ENCODE measurements at regions not wholly inside any gene's neighbourhood (a gene's known extent, or its start where the extent isn't known, plus 50 kb on each side); places are given as distances from the start of the nearest gene placed in this dataset.

DNA sequence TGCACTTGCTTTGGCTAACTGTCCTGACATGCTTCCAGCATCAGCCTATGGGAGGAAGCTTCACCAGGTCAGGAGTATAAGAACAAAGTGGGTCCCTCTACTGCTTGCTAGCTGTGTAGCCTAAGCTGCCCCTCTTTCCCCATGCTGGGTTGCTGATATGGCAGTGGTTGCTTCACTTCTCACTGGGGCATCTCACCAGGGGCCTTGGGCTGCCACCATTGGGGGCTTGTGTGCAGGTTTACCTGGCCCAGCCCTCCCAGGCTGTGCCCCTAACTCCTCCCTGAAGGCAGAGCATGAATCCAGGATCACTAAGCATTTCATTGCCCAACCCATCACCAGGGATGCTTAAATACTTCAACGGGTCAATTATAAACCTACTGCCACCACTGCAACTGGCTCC, 817.1 kb upstream of the TMEFF2 start:
- no TSS peak for BruUV-seq (replicated peaks)
- no peak for TF ChIP-seq CEBPB (IDR thresholded peaks at IDR 0.05; ENCODE audit: borderline replicate concordance in 1 of 2, low read depth in 2 of 2, low read length in 2 of 2)
- TF ChIP-seq ZNF274 (IDR thresholded peaks at IDR 0.05; ENCODE audit: insufficient read depth, insufficient read length), result no peak
- no peak for TF ChIP-seq CBX3 (IDR thresholded peaks at IDR 0.05; ENCODE audit: borderline replicate concordance, low read depth)
- no peak for TF ChIP-seq LARP7 (IDR thresholded peaks at IDR 0.05)
- TF ChIP-seq GABPA (IDR thresholded peaks at IDR 0.05; ENCODE audit: low read depth), result no peak
- TF ChIP-seq POU2F2 (IDR thresholded peaks at IDR 0.05; ENCODE audit: borderline replicate concordance, low read depth, low read length), result no peak
- TF ChIP-seq, protein P1, sequence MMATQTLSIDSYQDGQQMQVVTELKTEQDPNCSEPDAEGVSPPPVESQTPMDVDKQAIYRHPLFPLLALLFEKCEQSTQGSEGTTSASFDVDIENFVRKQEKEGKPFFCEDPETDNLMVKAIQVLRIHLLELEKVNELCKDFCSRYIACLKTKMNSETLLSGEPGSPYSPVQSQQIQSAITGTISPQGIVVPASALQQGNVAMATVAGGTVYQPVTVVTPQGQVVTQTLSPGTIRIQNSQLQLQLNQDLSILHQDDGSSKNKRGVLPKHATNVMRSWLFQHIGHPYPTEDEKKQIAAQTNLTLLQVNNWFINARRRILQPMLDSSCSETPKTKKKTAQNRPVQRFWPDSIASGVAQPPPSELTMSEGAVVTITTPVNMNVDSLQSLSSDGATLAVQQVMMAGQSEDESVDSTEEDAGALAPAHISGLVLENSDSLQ (IDR thresholded peaks at IDR 0.05), result no peak
- H3K9ac ChIP-seq (ENCODE audit: control insufficient read depth, insufficient read depth, low read length), result no peak overlapping the region
- no peak overlapping the region for H3K27ac ChIP-seq (ENCODE audit: control insufficient read depth, insufficient read depth)
- ChIA-PET SMC1A (ENCODE audit: uncharacterized antibody, unreplicated experiment) (interaction anchor here (0.6 kb wide), 1 partner anchor 849 kb away, joined by 3 read pairs; no protein-coding TSS in a partner anchor), RAD21 (ENCODE audit: unreplicated experiment) (no interaction called here), CTCF (no interaction called here), POLR2A (no interaction called here)
- in situ Hi-C loops (cut with MboI), result no loop called here
- 0% methylated on average over 1 of the region's 1 CpG for WGBS (ENCODE audit: insufficient coverage, insufficient replicate concordance, low lambda C conversion rate, missing lambda C conversion rate)
- H3K36me3 ChIP-seq (ENCODE audit: control insufficient read depth in 2 of 2, insufficient read depth in 2 of 2, low read length in 1 of 2), result no peaks in the 10 kb centered on the region
- H3K4me1 ChIP-seq (ENCODE audit: control insufficient read depth, insufficient read depth, low read length), result no peaks in the 10 kb centered on the region
- ATAC-seq (no peak), DNase-seq (ENCODE audit: low read depth, low spot score) (no peak), FAIRE-seq (no peak)
- H2AFZ ChIP-seq (ENCODE audit: control insufficient read depth, low read depth, low read length), result no peak overlapping the region
- no peaks in the 10 kb centered on the region for H3K79me2 ChIP-seq (ENCODE audit: control insufficient read depth, insufficient read depth, low read length)
- no peaks in the 10 kb centered on the region for H3K27me3 ChIP-seq (replicated peaks in 1 of 2; ENCODE audit: control insufficient read depth in 2 of 2, insufficient read depth in 2 of 2, low read length in 1 of 2)
- H3K4me2 ChIP-seq (ENCODE audit: control insufficient read depth, insufficient read depth), result no peak overlapping the region
- intact Hi-C loops (cut with micrococcal nuclease; ENCODE audit: unreplicated experiment), result no loop called here
- no peaks in the 10 kb centered on the region for H4K20me1 ChIP-seq (ENCODE audit: control insufficient read depth, insufficient read depth)
- no peaks in the 10 kb centered on the region for H3K9me3 ChIP-seq (replicated peaks; ENCODE audit: control insufficient read depth, insufficient read depth, low read length)
- H3K4me3 ChIP-seq, result no peak overlapping the region

DNA sequence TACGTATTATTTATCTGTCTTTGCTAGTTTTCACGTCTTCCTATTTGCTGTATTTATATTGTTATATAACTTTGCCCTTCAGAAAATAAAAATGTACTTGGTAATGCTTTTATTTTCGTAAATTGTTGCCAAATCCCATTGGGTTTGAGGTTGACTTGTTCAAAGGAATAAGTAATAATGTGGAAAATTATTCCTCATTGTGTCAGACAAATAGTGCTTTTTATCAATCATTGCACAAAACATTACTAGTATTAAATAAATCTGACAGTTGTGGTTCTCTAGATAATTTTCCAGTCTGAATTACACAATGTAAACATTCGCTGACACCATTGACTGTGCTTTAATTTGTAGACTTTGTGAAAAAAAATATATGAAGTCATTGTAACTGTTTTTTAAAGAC, 798.3 kb upstream of the TMEFF2 start:
- POLR2A ChIA-PET, result no interaction called here
- BruUV-seq (replicated peaks), result no TSS peak
- TF ChIP-seq, protein P2, sequence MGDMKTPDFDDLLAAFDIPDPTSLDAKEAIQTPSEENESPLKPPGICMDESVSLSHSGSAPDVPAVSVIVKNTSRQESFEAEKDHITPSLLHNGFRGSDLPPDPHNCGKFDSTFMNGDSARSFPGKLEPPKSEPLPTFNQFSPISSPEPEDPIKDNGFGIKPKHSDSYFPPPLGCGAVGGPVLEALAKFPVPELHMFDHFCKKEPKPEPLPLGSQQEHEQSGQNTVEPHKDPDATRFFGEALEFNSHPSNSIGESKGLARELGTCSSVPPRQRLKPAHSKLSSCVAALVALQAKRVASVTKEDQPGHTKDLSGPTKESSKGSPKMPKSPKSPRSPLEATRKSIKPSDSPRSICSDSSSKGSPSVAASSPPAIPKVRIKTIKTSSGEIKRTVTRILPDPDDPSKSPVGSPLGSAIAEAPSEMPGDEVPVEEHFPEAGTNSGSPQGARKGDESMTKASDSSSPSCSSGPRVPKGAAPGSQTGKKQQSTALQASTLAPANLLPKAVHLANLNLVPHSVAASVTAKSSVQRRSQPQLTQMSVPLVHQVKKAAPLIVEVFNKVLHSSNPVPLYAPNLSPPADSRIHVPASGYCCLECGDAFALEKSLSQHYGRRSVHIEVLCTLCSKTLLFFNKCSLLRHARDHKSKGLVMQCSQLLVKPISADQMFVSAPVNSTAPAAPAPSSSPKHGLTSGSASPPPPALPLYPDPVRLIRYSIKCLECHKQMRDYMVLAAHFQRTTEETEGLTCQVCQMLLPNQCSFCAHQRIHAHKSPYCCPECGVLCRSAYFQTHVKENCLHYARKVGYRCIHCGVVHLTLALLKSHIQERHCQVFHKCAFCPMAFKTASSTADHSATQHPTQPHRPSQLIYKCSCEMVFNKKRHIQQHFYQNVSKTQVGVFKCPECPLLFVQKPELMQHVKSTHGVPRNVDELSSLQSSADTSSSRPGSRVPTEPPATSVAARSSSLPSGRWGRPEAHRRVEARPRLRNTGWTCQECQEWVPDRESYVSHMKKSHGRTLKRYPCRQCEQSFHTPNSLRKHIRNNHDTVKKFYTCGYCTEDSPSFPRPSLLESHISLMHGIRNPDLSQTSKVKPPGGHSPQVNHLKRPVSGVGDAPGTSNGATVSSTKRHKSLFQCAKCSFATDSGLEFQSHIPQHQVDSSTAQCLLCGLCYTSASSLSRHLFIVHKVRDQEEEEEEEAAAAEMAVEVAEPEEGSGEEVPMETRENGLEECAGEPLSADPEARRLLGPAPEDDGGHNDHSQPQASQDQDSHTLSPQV (IDR thresholded peaks at IDR 0.05), result no peak
- TF ChIP-seq ATF7 (IDR thresholded peaks at IDR 0.05; ENCODE audit: low read depth) (no peak), SIN3A (IDR thresholded peaks at IDR 0.05; ENCODE audit: low read depth, low read length) (no peak), SPI1 (IDR thresholded peaks at IDR 0.05; ENCODE audit: borderline replicate concordance, insufficient read depth, low read depth, low read length) (no peak)
- TF ChIP-seq, protein P3, sequence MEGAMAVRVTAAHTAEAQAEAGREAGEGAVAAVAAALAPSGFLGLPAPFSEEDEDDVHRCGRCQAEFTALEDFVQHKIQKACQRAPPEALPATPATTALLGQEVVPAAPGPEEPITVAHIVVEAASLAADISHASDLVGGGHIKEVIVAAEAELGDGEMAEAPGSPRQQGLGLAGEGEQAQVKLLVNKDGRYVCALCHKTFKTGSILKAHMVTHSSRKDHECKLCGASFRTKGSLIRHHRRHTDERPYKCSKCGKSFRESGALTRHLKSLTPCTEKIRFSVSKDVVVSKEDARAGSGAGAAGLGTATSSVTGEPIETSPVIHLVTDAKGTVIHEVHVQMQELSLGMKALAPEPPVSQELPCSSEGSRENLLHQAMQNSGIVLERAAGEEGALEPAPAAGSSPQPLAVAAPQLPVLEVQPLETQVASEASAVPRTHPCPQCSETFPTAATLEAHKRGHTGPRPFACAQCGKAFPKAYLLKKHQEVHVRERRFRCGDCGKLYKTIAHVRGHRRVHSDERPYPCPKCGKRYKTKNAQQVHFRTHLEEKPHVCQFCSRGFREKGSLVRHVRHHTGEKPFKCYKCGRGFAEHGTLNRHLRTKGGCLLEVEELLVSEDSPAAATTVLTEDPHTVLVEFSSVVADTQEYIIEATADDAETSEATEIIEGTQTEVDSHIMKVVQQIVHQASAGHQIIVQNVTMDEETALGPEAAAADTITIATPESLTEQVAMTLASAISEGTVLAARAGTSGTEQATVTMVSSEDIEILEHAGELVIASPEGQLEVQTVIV (IDR thresholded peaks at IDR 0.05; ENCODE audit: borderline replicate concordance, partially characterized antibody), result no peak

More for the DNA sequence above, 798.3 kb upstream of the TMEFF2 start:
- Histone ChIP-seq H3K9ac (ENCODE audit: control insufficient read depth, insufficient read depth, low read length) (no peak overlapping the region), H3K27me3 (replicated peaks in 1 of 2; ENCODE audit: control insufficient read depth in 2 of 2, insufficient read depth in 2 of 2, low read length in 1 of 2) (no peaks in the 10 kb centered on the region), H3K4me2 (ENCODE audit: control insufficient read depth, insufficient read depth) (no peak overlapping the region), H3K4me3 (no peak overlapping the region), H3K27ac (ENCODE audit: control insufficient read depth, insufficient read depth) (no peak overlapping the region), H3K9me3 (replicated peaks; ENCODE audit: control insufficient read depth, insufficient read depth, low read length) (no peaks in the 10 kb centered on the region), H3K4me1 (ENCODE audit: control insufficient read depth, insufficient read depth, low read length) (no peaks in the 10 kb centered on the region), H3K79me2 (ENCODE audit: control insufficient read depth, insufficient read depth, low read length) (no peaks in the 10 kb centered on the region), H3K36me3 (ENCODE audit: control insufficient read depth in 2 of 2, insufficient read depth in 2 of 2, low read length in 1 of 2) (no peaks in the 10 kb centered on the region), H2AFZ (ENCODE audit: control insufficient read depth, low read depth, low read length) (no peak overlapping the region), H4K20me1 (ENCODE audit: control insufficient read depth, insufficient read depth) (no peaks in the 10 kb centered on the region)
- intact Hi-C loops (cut with micrococcal nuclease; ENCODE audit: unreplicated experiment) (no loop called here), in situ Hi-C loops (cut with MboI) (no loop called here)
- FAIRE-seq (no peak), DNase-seq (ENCODE audit: low read depth, low spot score) (no peak), ATAC-seq (no peak)
- ChIA-PET CTCF (no interaction called here), RAD21 (ENCODE audit: unreplicated experiment) (no interaction called here), SMC1A (ENCODE audit: uncharacterized antibody, unreplicated experiment) (no interaction called here)
- WGBS (ENCODE audit: insufficient coverage, insufficient replicate concordance, low lambda C conversion rate, missing lambda C conversion rate), result 0% methylated on average over 4 of the region's 4 CpGs

All from GM12878 (cell line).